Medulla oblongata (tissue), 1 donor: ENCODE measurements at regions not wholly inside any gene's neighbourhood (a gene's known extent, or its start where the extent isn't known, plus 50 kb on each side); places are given as distances from the start of the nearest gene placed in this dataset.

Experiments
- DNase-seq: peaks from one replicate; pipeline ENCODE4 v3.0.0-alpha.2; 2015; ENCODE audit errors: extremely low spot score

- DNase-seq: no peak
These were observed 1620.6 kb upstream of the MIR17HG start for GRCh38 chr13:89726690-89727435.

GRCh38 chr13:89733829-89734228 lies 1613.7 kb upstream of the MIR17HG start:
- DNase-seq: no peak

GRCh38 chr13:89737051-89737450 lies 1610.4 kb upstream of the MIR17HG start:
- DNase-seq: no peak

- DNase-seq: no peak
These were observed 1609.4 kb upstream of the MIR17HG start for GRCh38 chr13:89738072-89738471.

GRCh38 chr13:89740994-89741685 lies 1606.3 kb upstream of the MIR17HG start:
- DNase-seq: no peak

GRCh38 chr13:89746554-89746953 lies 1600.9 kb upstream of the MIR17HG start:
- DNase-seq: no peak

GRCh38 chr13:89748716-89749115 lies 1598.8 kb upstream of the MIR17HG start:
- DNase-seq: no peak

DNA sequence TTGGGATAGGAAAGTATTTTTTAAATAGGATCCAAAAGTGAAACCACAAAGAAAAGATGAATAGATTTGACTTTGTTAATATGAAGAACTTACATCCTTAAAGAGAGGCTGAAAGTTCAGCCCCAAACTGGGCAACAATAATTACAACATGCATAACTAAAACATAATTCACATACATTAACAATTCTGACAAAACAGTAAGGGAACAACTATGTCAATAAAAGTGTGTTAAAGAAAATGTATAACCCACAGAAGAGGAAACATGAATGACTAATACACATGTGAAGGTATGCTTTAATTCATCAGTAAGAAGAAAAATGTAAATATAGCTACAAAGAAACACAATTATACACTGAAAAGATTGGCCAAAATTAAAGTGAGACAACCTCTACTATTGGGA lies 1597.6 kb upstream of the MIR17HG start:
- no peak for DNase-seq

GRCh38 chr13:89750371-89750770 lies 1597.1 kb upstream of the MIR17HG start:
- no peak for DNase-seq

GRCh38 chr13:89751432-89751930 lies 1596.0 kb upstream of the MIR17HG start:
- DNase-seq: no peak

DNA sequence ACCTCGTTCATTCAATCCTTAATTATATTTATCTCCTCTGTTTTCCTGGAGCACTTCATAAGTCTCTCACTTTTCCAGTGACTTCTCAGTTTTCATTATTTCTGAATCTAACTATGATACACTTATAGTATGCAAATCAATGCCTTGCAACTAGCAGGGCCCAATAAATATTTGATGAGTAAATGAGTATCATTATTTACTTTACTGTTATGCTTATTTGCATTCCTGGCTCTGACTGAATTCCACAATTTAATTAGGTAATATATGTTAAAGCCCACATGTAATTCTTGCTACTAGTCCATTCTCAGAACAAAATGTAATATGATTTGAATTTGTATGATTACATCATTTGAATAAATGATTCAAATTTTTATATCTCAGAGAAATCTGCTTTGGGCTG lies 1595.1 kb upstream of the MIR17HG start:
- no peak for DNase-seq

DNA sequence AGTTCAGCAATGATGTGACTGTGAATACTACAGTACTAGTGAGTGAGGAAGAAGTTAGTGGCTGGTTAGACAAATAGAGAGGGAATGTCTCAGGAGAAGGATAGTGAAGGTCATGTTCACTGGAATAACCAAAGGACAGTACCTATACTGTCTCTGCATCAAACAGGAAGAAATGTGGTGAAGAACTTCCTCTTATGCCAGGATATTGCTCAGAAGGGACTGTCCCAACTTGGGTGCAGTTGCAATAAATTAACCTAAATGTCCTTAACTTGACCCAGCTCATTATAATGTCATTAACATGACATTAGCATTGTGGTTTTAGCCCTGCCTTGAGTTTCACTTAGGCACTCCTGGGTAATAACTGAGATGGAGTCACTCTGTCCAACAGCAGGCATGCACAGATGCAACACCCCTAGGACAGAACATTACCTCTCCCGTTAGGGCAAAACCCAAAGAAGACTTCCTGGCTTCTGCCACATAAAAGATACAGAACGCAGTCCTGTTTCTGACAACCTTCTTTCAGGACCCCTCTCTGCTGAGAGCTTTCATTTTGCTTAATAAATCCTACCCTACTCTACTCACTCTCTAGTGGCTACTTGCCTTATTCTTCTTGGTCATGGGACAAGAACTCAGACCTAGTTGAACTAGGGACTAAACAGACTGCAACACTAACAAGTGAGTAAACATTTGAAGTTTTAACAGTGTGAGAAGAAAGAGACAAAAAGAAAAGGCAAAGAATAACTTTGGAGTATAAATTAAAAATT lies 1591.6 kb upstream of the MIR17HG start:
- DNase-seq: no peak

DNA sequence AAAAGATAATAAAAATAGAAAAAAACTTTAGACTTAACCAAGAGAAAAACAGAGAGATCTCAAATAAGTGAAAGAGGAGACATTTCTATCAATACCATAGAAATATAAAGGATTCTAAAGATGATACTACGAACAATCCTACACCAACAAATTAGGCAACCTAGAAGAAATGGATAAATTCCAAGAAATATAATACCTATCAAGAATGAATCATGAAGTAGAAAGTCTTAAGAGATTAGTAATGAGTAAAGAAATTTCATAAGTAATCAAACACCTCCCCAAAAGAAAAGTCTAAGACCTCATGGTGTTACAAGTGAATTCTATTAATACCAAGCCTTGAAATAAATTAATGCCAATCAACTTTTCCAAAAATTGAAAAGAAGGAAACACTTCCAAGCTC lies 1584.5 kb upstream of the MIR17HG start:
- no peak for DNase-seq

DNA sequence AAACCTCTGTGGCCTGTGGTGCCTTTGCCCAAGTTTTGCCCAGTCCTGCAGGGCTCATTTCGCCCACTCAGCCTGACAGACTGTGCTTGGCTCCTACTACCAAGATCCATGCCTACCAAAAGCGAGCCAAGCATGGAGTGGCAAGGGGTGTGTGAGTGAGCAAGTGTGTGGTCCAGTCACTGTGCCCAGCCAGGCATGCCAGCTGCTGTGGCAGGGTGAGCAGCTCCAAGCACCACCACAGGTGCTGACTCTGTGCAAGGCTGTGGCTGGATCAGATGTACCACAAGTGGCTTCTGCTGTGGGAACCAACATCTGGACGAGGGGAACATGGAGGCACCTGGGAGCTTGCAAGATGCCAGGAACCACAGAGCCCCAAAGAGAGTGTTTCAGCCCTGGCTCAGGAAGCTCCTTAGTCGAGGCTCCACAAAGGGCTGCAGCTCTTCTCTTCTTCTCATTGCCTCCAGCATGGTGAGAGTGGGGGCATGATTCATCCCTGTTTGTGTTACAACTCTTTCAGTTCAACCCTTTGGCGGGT lies 1564.2 kb upstream of the MIR17HG start:
- no peak for DNase-seq

- DNase-seq: no peak
These were observed 1563.2 kb upstream of the MIR17HG start for GRCh38 chr13:89784161-89784809.

- DNase-seq: no peak
These were observed 1561.0 kb upstream of the MIR17HG start for GRCh38 chr13:89786531-89786930.

- DNase-seq: no peak
These were observed 1556.8 kb upstream of the MIR17HG start for GRCh38 chr13:89790696-89791095.

GRCh38 chr13:89791971-89792630 lies 1555.4 kb upstream of the MIR17HG start:
- DNase-seq: no peak

DNA sequence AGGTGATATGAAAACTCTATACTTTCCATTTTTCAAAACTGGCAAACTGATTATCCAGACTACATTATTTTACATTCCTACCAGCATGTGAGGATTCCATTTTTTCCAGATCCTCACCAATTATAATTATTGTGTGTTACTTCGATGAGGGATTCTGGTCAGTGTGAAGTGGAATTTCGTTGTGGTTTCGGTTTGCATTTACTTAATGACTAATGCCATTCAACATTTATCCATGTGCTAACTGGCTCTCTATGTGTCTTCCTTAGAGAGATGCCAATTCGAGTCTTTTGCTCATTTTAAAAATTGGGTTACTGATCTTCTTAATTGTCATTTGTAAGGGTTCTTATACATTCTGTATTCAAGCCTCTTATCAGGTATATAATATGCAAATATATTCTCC lies 1551.3 kb upstream of the MIR17HG start:
- no peak for DNase-seq

GRCh38 chr13:89803839-89804238 lies 1543.6 kb upstream of the MIR17HG start:
- DNase-seq: no peak

DNA sequence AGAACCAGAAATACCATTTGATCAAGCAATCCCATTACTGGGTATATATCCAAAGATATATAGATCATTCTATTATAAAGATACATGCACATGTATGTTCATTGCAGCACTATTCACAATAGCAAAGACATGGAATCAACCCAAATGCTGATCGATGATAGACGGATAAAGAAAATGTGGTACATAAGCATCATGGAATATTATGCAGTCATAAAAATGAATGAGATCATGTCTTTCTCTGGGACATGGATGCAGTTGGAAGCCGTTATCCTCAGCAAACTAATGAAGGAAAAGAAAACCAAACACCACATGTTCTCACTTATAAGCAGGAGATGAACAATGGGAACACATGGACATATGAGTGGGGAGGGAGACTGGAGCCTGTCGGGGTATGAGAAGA lies 1540.9 kb upstream of the MIR17HG start:
- DNase-seq: no peak
